ENCODE measurements at regions not wholly inside any gene's neighbourhood (a gene's known extent, or its start where the extent isn't known, plus 50 kb on each side); places are given as distances from the start of the nearest gene placed in this dataset.

GRCh38 chr6:163806755-163807499 lies 392.4 kb downstream of the QKI start:
- no peaks in the 10 kb centered on the region for H3K9me3 ChIP-seq
- ATAC-seq, result no peak
- H3K27me3 ChIP-seq, result no peaks in the 10 kb centered on the region
- H3K27ac ChIP-seq, result no peak overlapping the region
- in situ Hi-C loops (cut with MboI; ENCODE audit: low sequenced_read_pairs in 4 of 4) (no loop called here), intact Hi-C loops (cut with DNase I; ENCODE audit: low total_unique reads) (no loop called here)
- peaks cover 9 to 12% of the 10 kb centered on the region in 2 donors for H3K4me1 ChIP-seq
- no peak overlapping the region for H3K4me3 ChIP-seq
- no peak for DNase-seq
- no peak for TF ChIP-seq CTCF (IDR thresholded peaks at IDR 0.05 in 4 of 5, conservative IDR thresholded peaks at IDR 0.05 in 1 of 5)
- no peak for TF ChIP-seq POLR2A (IDR thresholded peaks at IDR 0.05)
- no peaks in the 10 kb centered on the region for H3K36me3 ChIP-seq

- TF ChIP-seq POLR2A (IDR thresholded peaks at IDR 0.05) (no peak), CTCF (IDR thresholded peaks at IDR 0.05 in 4 of 5, conservative IDR thresholded peaks at IDR 0.05 in 1 of 5) (no peak)
These were observed 390.5 kb downstream of the QKI start for GRCh38 chr6:163804991-163805390.

DNA sequence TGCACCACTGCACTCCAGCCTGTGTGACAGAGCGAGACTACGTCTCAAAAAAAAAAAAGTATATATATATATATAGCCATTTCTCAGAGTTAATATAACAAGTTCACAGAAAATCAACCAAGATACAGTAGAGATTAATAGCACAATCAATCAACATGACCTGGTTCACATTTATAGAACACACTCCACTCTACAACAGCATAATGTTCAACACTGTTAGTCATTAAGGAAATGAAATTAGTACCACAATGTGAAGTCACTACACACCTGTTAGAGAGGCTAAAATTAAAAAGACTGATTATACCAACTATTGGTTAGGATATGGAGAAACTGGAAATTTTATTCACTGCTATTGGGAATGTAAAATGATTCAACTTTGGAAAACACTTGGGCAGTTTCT lies 387.7 kb downstream of the QKI start:
- Histone ChIP-seq H3K9me3 (no peaks in the 10 kb centered on the region), H3K36me3 (no peaks in the 10 kb centered on the region), H3K4me1 (no peaks in the 10 kb centered on the region), H3K4me3 (no peak overlapping the region), H3K27ac (no peak overlapping the region), H3K27me3 (no peaks in the 10 kb centered on the region)
- ATAC-seq, result no peak
- in situ Hi-C loops (cut with MboI; ENCODE audit: low sequenced_read_pairs in 4 of 4), result no loop called here
- no peak for DNase-seq
- TF ChIP-seq CTCF (IDR thresholded peaks at IDR 0.05 in 4 of 5, conservative IDR thresholded peaks at IDR 0.05 in 1 of 5) (no peak), POLR2A (IDR thresholded peaks at IDR 0.05) (no peak)
- intact Hi-C loops (cut with DNase I; ENCODE audit: low total_unique reads), result no loop called here

More at GRCh38 chr6:163804991-163805390, 390.5 kb downstream of the QKI start:
- ATAC-seq (no peak), DNase-seq (no peak)
- no peak overlapping the region for H3K27ac ChIP-seq
- H3K9me3 ChIP-seq, result no peaks in the 10 kb centered on the region
- intact Hi-C loops (cut with DNase I; ENCODE audit: low total_unique reads) (no loop called here), in situ Hi-C loops (cut with MboI; ENCODE audit: low sequenced_read_pairs in 4 of 4) (no loop called here)
- H3K4me3 ChIP-seq, result no peak overlapping the region
- peaks cover under 1 to 2% of the 10 kb centered on the region in 2 donors for H3K4me1 ChIP-seq
- no peaks in the 10 kb centered on the region for H3K36me3 ChIP-seq
- H3K27me3 ChIP-seq, result no peaks in the 10 kb centered on the region

DNA sequence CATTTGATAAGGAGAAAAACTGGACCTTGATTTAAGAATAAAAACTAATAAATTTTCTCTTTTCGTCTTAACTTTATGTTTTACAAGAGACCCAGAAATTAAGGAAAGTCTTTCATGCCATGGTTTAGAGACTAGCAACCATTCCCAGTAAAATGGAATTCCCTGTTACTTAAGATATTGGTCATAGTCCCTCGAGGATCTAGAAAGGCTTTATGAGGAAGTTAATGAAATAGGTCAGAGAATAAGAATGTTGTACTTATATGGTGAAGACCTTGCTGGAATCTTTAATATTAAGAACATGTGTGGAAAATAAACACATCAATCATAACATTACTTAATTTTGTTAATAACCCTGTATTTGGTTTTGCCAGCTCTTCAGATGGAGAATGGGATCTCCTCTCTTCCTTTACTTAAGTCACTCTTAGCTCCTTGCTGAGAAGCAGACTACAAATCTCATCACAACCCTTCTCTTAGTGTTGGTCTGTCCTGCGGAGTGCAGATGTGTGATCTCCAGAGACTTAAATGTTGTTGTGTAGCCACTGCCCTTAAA lies 382.9 kb downstream of the QKI start:
- ATAC-seq (peak in 1 of 2 donors; percentile 78), DNase-seq (no peak)
- H3K36me3 ChIP-seq, result no peaks in the 10 kb centered on the region
- no peak overlapping the region for H3K4me3 ChIP-seq
- H3K4me1 ChIP-seq, result no peaks in the 10 kb centered on the region
- TF ChIP-seq POLR2A (IDR thresholded peaks at IDR 0.05) (no peak), CTCF (IDR thresholded peaks at IDR 0.05 in 4 of 5, conservative IDR thresholded peaks at IDR 0.05 in 1 of 5) (no peak)
- intact Hi-C loops (cut with DNase I; ENCODE audit: low total_unique reads) (no loop called here), in situ Hi-C loops (cut with MboI; ENCODE audit: low sequenced_read_pairs in 4 of 4) (no loop called here)
- H3K27me3 ChIP-seq, result no peaks in the 10 kb centered on the region
- no peaks in the 10 kb centered on the region for H3K9me3 ChIP-seq
- H3K27ac ChIP-seq, result no peak overlapping the region

Data from gastrocnemius medialis (tissue), 4 donors.